ENCODE measurements at regions not wholly inside any gene's neighbourhood (a gene's known extent, or its start where the extent isn't known, plus 50 kb on each side); places are given as distances from the start of the nearest gene placed in this dataset.
A peak's percentile ranks its signal among the peaks of the same experiment; 100 is the strongest.

- intact Hi-C loops (cut with DNase I; ENCODE audit: low total_unique reads) = no loop called here
- Histone ChIP-seq H3K9me3 (no peaks in the 10 kb centered on the region), H3K4me1 (no peaks in the 10 kb centered on the region), H3K4me3 (no peak overlapping the region), H3K27ac (peak overlapping the region in 1 of 2 donors; percentile 23), H3K36me3 (no peaks in the 10 kb centered on the region), H3K27me3 (no peaks in the 10 kb centered on the region)
- TF ChIP-seq CTCF (IDR thresholded peaks at IDR 0.05) (no peak), POLR2A (IDR thresholded peaks at IDR 0.05) (no peak), POLR2AphosphoS5 (IDR thresholded peaks at IDR 0.05) (no peak)
- no peak for DNase-seq (ENCODE audit: low spot score in 2 of 2)
Observed at GRCh38 chr2:161085149-161085548, 75.1 kb upstream of the TANK start.

GRCh38 chr2:161088658-161089350 is 71.4 kb upstream of the TANK start:
- Histone ChIP-seq H3K9me3 (no peaks in the 10 kb centered on the region), H3K27ac (no peak overlapping the region), H3K4me1 (no peaks in the 10 kb centered on the region), H3K36me3 (no peaks in the 10 kb centered on the region), H3K4me3 (no peak overlapping the region), H3K27me3 (no peaks in the 10 kb centered on the region)
- intact Hi-C loops (cut with DNase I; ENCODE audit: low total_unique reads) = no loop called here
- DNase-seq (ENCODE audit: low spot score in 2 of 2) = no peak
- TF ChIP-seq CTCF (IDR thresholded peaks at IDR 0.05) (no peak), POLR2AphosphoS5 (IDR thresholded peaks at IDR 0.05) (no peak), POLR2A (IDR thresholded peaks at IDR 0.05) (no peak)

GRCh38 chr2:161090411-161090810 is 69.8 kb upstream of the TANK start:
- H3K27me3 ChIP-seq = no peaks in the 10 kb centered on the region
- TF ChIP-seq CTCF (IDR thresholded peaks at IDR 0.05) (no peak), POLR2A (IDR thresholded peaks at IDR 0.05) (no peak), POLR2AphosphoS5 (IDR thresholded peaks at IDR 0.05) (no peak)
- no peak for DNase-seq (ENCODE audit: low spot score in 2 of 2)
- intact Hi-C loops (cut with DNase I; ENCODE audit: low total_unique reads) = no loop called here
- no peak overlapping the region for H3K4me3 ChIP-seq
- H3K9me3 ChIP-seq = no peaks in the 10 kb centered on the region
- H3K27ac ChIP-seq = peak overlapping the region; percentile 27 to 29
- H3K36me3 ChIP-seq = no peaks in the 10 kb centered on the region
- H3K4me1 ChIP-seq = no peaks in the 10 kb centered on the region

- H3K27ac ChIP-seq = no peak overlapping the region
- DNase-seq (ENCODE audit: low spot score in 2 of 2) = no peak
- intact Hi-C loops (cut with DNase I; ENCODE audit: low total_unique reads) = no loop called here
- no peaks in the 10 kb centered on the region for H3K4me1 ChIP-seq
- no peaks in the 10 kb centered on the region for H3K36me3 ChIP-seq
- no peaks in the 10 kb centered on the region for H3K27me3 ChIP-seq
- no peak overlapping the region for H3K4me3 ChIP-seq
- no peak for TF ChIP-seq CTCF (IDR thresholded peaks at IDR 0.05)
- no peak for TF ChIP-seq POLR2A (IDR thresholded peaks at IDR 0.05)
- TF ChIP-seq POLR2AphosphoS5 (IDR thresholded peaks at IDR 0.05) = no peak
- H3K9me3 ChIP-seq = no peaks in the 10 kb centered on the region
Observed at GRCh38 chr2:161095314-161095713, 64.9 kb upstream of the TANK start.

- H3K4me3 ChIP-seq = peak overlapping the region in 1 of 3 donors; percentile 23
- intact Hi-C loops (cut with DNase I; ENCODE audit: low total_unique reads) = no loop called here
- H3K27me3 ChIP-seq = no peaks in the 10 kb centered on the region
- H3K27ac ChIP-seq = peak overlapping the region; percentile 77 to 81
- peaks cover 0 to 2% of the 10 kb centered on the region in 2 donors for H3K4me1 ChIP-seq
- no peaks in the 10 kb centered on the region for H3K9me3 ChIP-seq
- H3K36me3 ChIP-seq = no peaks in the 10 kb centered on the region
- TF ChIP-seq POLR2A (IDR thresholded peaks at IDR 0.05) = no peak
- TF ChIP-seq POLR2AphosphoS5 (IDR thresholded peaks at IDR 0.05) = no peak
- no peak for TF ChIP-seq CTCF (IDR thresholded peaks at IDR 0.05)
- no peak for DNase-seq (ENCODE audit: low spot score in 2 of 2)
Observed at GRCh38 chr2:161096336-161096735, 63.9 kb upstream of the TANK start.

Data from breast epithelium (tissue), 4 donors.